ENCODE measurements at regions not wholly inside any gene's neighbourhood (a gene's known extent, or its start where the extent isn't known, plus 50 kb on each side); places are given as distances from the start of the nearest gene placed in this dataset.

- no peak for TF ChIP-seq CTCF (IDR thresholded peaks at IDR 0.05)
- TF ChIP-seq EZH2 (IDR thresholded peaks at IDR 0.05; ENCODE audit: borderline replicate concordance, insufficient read depth, low read depth, low read length, poor library complexity, severe bottlenecking): no peak
These were observed 508.8 kb upstream of the ZP4 start for GRCh38 chr1:238399558-238399957.

Data from B cell (primary cell).